ENCODE measurements at regions not wholly inside any gene's neighbourhood (a gene's known extent, or its start where the extent isn't known, plus 50 kb on each side); places are given as distances from the start of the nearest gene placed in this dataset.

DNA sequence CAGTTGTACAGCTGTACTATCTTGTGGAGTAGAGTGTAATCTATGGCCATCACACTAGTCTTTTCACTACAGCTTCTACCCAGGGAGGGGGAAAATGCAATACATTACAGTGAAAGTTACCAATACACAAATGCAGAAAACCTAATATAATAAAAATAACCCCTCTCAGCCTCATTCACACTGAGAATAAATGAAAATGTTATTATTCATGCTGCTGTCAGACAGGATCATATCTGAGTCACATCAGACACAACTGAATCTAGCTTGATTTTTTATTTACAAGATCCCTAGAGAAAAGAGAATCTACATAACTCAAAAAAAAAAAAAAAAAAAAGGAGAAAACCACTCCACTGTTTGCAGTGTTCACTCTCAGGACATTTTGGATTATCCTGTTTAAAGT lies 293.9 kb upstream of the ESRRG start:
- TF ChIP-seq POLR2A (IDR thresholded peaks at IDR 0.05; ENCODE audit: low read depth, low read length): no peak
- TF ChIP-seq POLR2AphosphoS5 (IDR thresholded peaks at IDR 0.05; ENCODE audit: low read depth, low read length): no peak
- TF ChIP-seq TAF1 (IDR thresholded peaks at IDR 0.05; ENCODE audit: borderline replicate concordance, low read depth, low read length): no peak

Measured in GM12892 (cell line).